Bronchial epithelial cell (primary cell): ENCODE measurements at regions not wholly inside any gene's neighbourhood (a gene's known extent, or its start where the extent isn't known, plus 50 kb on each side); places are given as distances from the start of the nearest gene placed in this dataset.
"Not testable (repeated sequence)": the region's sequence is repeated elsewhere in the genome, so short reads cannot be mapped to it uniquely, and the experiment has no call there.

Experiments
- DNase-seq: peaks from one replicate; pipeline ENCODE4 v3.0.0-alpha.2; 2010; ENCODE audit warnings: low read depth
- FAIRE-seq: peaks from 2 replicates; lab custom pipeline; 2011; peaks lifted over from hg19 to GRCh38; lab: Jason Lieb, UNC
- H3K27me3 ChIP-seq: 2 replicates; pipeline ENCODE4 v1.5.1; 2011; ENCODE audit warnings: low read length; ENCODE audit not compliant: control insufficient read depth, insufficient read depth
- H3K36me3 ChIP-seq: 2 replicates; pipeline ENCODE4 v1.5.1; 2011; ENCODE audit warnings: low read length; ENCODE audit not compliant: control insufficient read depth, insufficient read depth
- H3K4me3 ChIP-seq: 2 replicates; pipeline ENCODE4 v1.5.1; 2011; ENCODE audit warnings: mild to moderate bottlenecking, low read depth, low read length, control low read depth
- CTCF ChIP-seq: IDR thresholded peaks from 2 replicates; pipeline ENCODE4 v1.5.1; 2011; ENCODE audit warnings: mild to moderate bottlenecking, moderate library complexity, low read length, control low read depth, inconsistent platforms; ENCODE audit not compliant: insufficient read depth, severe bottlenecking

- not testable (repeated sequence) for H3K4me3 ChIP-seq, H3K36me3 ChIP-seq, DNase-seq, FAIRE-seq, H3K27me3 ChIP-seq
Measured at GRCh38 chr5:44756097-44756496, 52.6 kb upstream of the MRPS30 start.

GRCh38 chr5:44747396-44747795, 61.4 kb upstream of the MRPS30 start:
- Histone ChIP-seq H3K4me3 (no peak overlapping the region), H3K36me3 (no peaks in the 10 kb centered on the region), H3K27me3 (no peaks in the 10 kb centered on the region)
- FAIRE-seq: no peak
- TF ChIP-seq CTCF: no peak
- no peak for DNase-seq

GRCh38 chr5:44740660-44741059, 68.1 kb upstream of the MRPS30 start:
- Histone ChIP-seq H3K36me3 (no peaks in the 10 kb centered on the region), H3K27me3 (no peaks in the 10 kb centered on the region), H3K4me3 (no peak overlapping the region)
- FAIRE-seq (no peak), DNase-seq (no peak)
- no peak for TF ChIP-seq CTCF

- Histone ChIP-seq H3K36me3 (no peaks in the 10 kb centered on the region), H3K4me3 (no peak overlapping the region), H3K27me3 (no peaks in the 10 kb centered on the region)
- DNase-seq (no peak), FAIRE-seq (no peak)
- TF ChIP-seq CTCF: no peak
Measured at GRCh38 chr5:44729536-44729935, 79.2 kb upstream of the MRPS30 start.

- Histone ChIP-seq H3K27me3 (no peaks in the 10 kb centered on the region), H3K36me3 (no peaks in the 10 kb centered on the region), H3K4me3 (no peak overlapping the region)
- no peak for FAIRE-seq
- no peak for DNase-seq
- no peak for TF ChIP-seq CTCF
Measured at GRCh38 chr5:44727100-44727499, 81.6 kb upstream of the MRPS30 start.

GRCh38 chr5:44719856-44720255, 88.9 kb upstream of the MRPS30 start:
- DNase-seq: no peak
- Histone ChIP-seq H3K27me3 (no peaks in the 10 kb centered on the region), H3K36me3 (no peaks in the 10 kb centered on the region), H3K4me3 (no peak overlapping the region)
- no peak for FAIRE-seq
- no peak for TF ChIP-seq CTCF
